ENCODE measurements at regions not wholly inside any gene's neighbourhood (a gene's known extent, or its start where the extent isn't known, plus 50 kb on each side); places are given as distances from the start of the nearest gene placed in this dataset.

DNA sequence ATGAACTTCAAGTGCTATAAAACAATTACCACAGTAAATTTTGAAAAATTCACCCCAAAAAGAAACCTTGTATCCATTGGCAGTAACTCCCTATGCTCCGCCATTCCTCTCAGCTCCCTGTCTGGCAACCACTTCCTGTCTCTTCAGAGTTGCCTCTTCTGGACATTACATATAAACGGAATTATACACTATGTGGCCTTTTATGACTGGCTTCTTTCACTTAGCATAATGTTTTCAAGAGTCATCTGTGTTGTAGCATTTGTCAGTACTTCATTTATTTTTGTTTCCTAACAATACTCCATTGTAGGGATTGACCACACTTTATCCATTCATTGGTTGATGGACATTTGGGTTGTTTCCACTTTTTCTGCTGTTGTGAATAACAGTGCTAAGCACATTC lies 50.1 kb downstream of the CEP43 start:
- 96% methylated on average over 2 of the region's 2 CpGs for WGBS
- Histone ChIP-seq H3K27ac (ENCODE audit: low read depth in 1 of 2, low read length in 1 of 2) (no peak overlapping the region), H3K36me3 (ENCODE audit: control insufficient read depth in 2 of 2, insufficient read depth in 2 of 2, low read length in 1 of 2) (peaks cover 4 to 5% of the 10 kb centered on the region in 2 donors), H3K4me3 (ENCODE audit: low read length in 2 of 2) (no peak overlapping the region), H3K27me3 (ENCODE audit: control insufficient read depth in 2 of 2, insufficient read depth in 1 of 2, low read length in 1 of 2) (no peaks in the 10 kb centered on the region), H3K9me3 (ENCODE audit: control insufficient read depth in 2 of 2, insufficient read depth in 1 of 2, low read length in 1 of 2) (no peaks in the 10 kb centered on the region), H3K4me1 (ENCODE audit: control insufficient read depth in 2 of 2, insufficient read depth in 2 of 2, low read length in 2 of 2) (peaks cover 0 to 9% of the 10 kb centered on the region in 2 donors)
- no peak for DNase-seq (ENCODE audit: low read depth in 6 of 9, low spot score in 9 of 9)

- Histone ChIP-seq H3K4me3 (ENCODE audit: low read length in 2 of 2) (no peak overlapping the region), H3K4me1 (ENCODE audit: control insufficient read depth in 2 of 2, insufficient read depth in 2 of 2, low read length in 2 of 2) (peaks cover 0 to 9% of the 10 kb centered on the region in 2 donors), H3K36me3 (ENCODE audit: control insufficient read depth in 2 of 2, insufficient read depth in 2 of 2, low read length in 1 of 2) (no peaks in the 10 kb centered on the region), H3K27ac (ENCODE audit: low read depth in 1 of 2, low read length in 1 of 2) (no peak overlapping the region), H3K27me3 (ENCODE audit: control insufficient read depth in 2 of 2, insufficient read depth in 1 of 2, low read length in 1 of 2) (no peaks in the 10 kb centered on the region), H3K9me3 (ENCODE audit: control insufficient read depth in 2 of 2, insufficient read depth in 1 of 2, low read length in 1 of 2) (no peaks in the 10 kb centered on the region)
- DNase-seq (ENCODE audit: low read depth in 6 of 9, low spot score in 9 of 9), result no peak
These were observed 51.7 kb downstream of the CEP43 start for GRCh38 chr6:167050903-167051302.

- Histone ChIP-seq H3K4me1 (ENCODE audit: control insufficient read depth in 2 of 2, insufficient read depth in 2 of 2, low read length in 2 of 2) (no peaks in the 10 kb centered on the region), H3K27me3 (ENCODE audit: control insufficient read depth in 2 of 2, insufficient read depth in 1 of 2, low read length in 1 of 2) (no peaks in the 10 kb centered on the region), H3K9me3 (ENCODE audit: control insufficient read depth in 2 of 2, insufficient read depth in 1 of 2, low read length in 1 of 2) (no peaks in the 10 kb centered on the region), H3K36me3 (ENCODE audit: control insufficient read depth in 2 of 2, insufficient read depth in 2 of 2, low read length in 1 of 2) (no peaks in the 10 kb centered on the region), H3K4me3 (ENCODE audit: low read length in 2 of 2) (no peak overlapping the region), H3K27ac (ENCODE audit: low read depth in 1 of 2, low read length in 1 of 2) (no peak overlapping the region)
- 93% methylated on average over 5 of the region's 5 CpGs for WGBS
- no peak for DNase-seq (ENCODE audit: low read depth in 6 of 9, low spot score in 9 of 9)
These were observed 54.8 kb downstream of the CEP43 start for GRCh38 chr6:167053895-167054530.

DNA sequence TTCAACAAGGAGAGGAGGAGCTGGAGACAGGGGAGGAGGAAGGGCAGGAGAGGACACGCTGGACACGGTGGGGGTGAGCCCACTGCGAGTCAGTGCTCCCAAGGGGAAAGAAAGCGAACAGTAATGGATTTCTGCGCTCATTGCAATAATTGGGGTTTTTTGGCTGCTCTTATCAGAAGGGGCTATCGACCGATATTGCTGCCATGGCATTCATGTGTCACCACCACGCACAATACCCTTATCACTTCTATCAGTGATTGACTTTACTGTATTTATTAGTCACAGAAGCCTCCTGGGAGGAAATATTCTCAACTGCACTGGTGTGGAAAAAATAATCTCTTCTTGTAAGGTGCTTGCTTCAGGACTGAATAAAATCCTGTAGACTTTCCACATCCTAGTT lies 55.8 kb downstream of the CEP43 start:
- 95% methylated on average over 8 of the region's 8 CpGs for WGBS
- no peaks in the 10 kb centered on the region for H3K27me3 ChIP-seq (ENCODE audit: control insufficient read depth in 2 of 2, insufficient read depth in 1 of 2, low read length in 1 of 2)
- no peak overlapping the region for H3K4me3 ChIP-seq (ENCODE audit: low read length in 2 of 2)
- H3K27ac ChIP-seq (ENCODE audit: low read depth in 1 of 2, low read length in 1 of 2), result no peak overlapping the region
- H3K36me3 ChIP-seq (ENCODE audit: control insufficient read depth in 2 of 2, insufficient read depth in 2 of 2, low read length in 1 of 2), result no peaks in the 10 kb centered on the region
- H3K4me1 ChIP-seq (ENCODE audit: control insufficient read depth in 2 of 2, insufficient read depth in 2 of 2, low read length in 2 of 2), result no peaks in the 10 kb centered on the region
- no peak for DNase-seq (ENCODE audit: low read depth in 6 of 9, low spot score in 9 of 9)
- H3K9me3 ChIP-seq (ENCODE audit: control insufficient read depth in 2 of 2, insufficient read depth in 1 of 2, low read length in 1 of 2), result no peaks in the 10 kb centered on the region

- Histone ChIP-seq H3K27me3 (ENCODE audit: control insufficient read depth in 2 of 2, insufficient read depth in 1 of 2, low read length in 1 of 2) (no peaks in the 10 kb centered on the region), H3K36me3 (ENCODE audit: control insufficient read depth in 2 of 2, insufficient read depth in 2 of 2, low read length in 1 of 2) (no peaks in the 10 kb centered on the region), H3K27ac (ENCODE audit: low read depth in 1 of 2, low read length in 1 of 2) (no peak overlapping the region), H3K4me1 (ENCODE audit: control insufficient read depth in 2 of 2, insufficient read depth in 2 of 2, low read length in 2 of 2) (no peaks in the 10 kb centered on the region), H3K9me3 (ENCODE audit: control insufficient read depth in 2 of 2, insufficient read depth in 1 of 2, low read length in 1 of 2) (no peaks in the 10 kb centered on the region), H3K4me3 (ENCODE audit: low read length in 2 of 2) (no peak overlapping the region)
- DNase-seq (ENCODE audit: low read depth in 6 of 9, low spot score in 9 of 9), result peak in 7 of 9 donors; percentile 25 to 79 (median 44)
- WGBS, result 46% methylated on average over 1 of the region's 1 CpG
These were observed 57.2 kb downstream of the CEP43 start for GRCh38 chr6:167056370-167056769.

DNA sequence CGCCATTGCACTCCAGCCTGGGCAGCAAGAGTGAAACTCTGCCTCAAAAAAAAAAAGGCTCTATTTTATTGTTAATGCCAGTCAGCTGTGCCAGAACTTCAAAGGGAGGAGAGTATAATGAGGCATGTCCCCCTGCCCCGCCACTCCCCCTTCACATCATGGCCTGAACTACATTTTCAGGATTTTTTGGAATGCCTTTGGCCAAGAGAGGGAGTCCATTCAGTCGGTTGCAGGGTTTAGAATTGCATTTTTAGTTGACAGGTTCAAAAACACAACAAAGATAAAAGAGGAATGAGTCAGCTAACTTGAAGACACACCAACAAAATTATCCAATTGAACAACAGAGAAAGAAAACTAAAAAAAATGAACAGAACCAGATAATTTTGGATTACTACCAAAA lies 59.1 kb downstream of the CEP43 start:
- 97% methylated on average over 3 of the region's 3 CpGs for WGBS

More for the DNA sequence above, 59.1 kb downstream of the CEP43 start:
- no peak for DNase-seq (ENCODE audit: low read depth in 6 of 9, low spot score in 9 of 9)
- no peak overlapping the region for H3K4me3 ChIP-seq (ENCODE audit: low read length in 2 of 2)
- H3K9me3 ChIP-seq (ENCODE audit: control insufficient read depth in 2 of 2, insufficient read depth in 1 of 2, low read length in 1 of 2), result no peaks in the 10 kb centered on the region
- H3K27me3 ChIP-seq (ENCODE audit: control insufficient read depth in 2 of 2, insufficient read depth in 1 of 2, low read length in 1 of 2), result no peaks in the 10 kb centered on the region
- no peaks in the 10 kb centered on the region for H3K4me1 ChIP-seq (ENCODE audit: control insufficient read depth in 2 of 2, insufficient read depth in 2 of 2, low read length in 2 of 2)
- no peak overlapping the region for H3K27ac ChIP-seq (ENCODE audit: low read depth in 1 of 2, low read length in 1 of 2)
- H3K36me3 ChIP-seq (ENCODE audit: control insufficient read depth in 2 of 2, insufficient read depth in 2 of 2, low read length in 1 of 2), result no peaks in the 10 kb centered on the region
